ENCODE measurements at regions not wholly inside any gene's neighbourhood (a gene's known extent, or its start where the extent isn't known, plus 50 kb on each side); places are given as distances from the start of the nearest gene placed in this dataset.

GRCh38 chr15:93458597-93458996, 369.6 kb upstream of the RGMA start:
- intact Hi-C loops (cut with micrococcal nuclease), result no loop called here

GRCh38 chr15:93454788-93455187, 365.8 kb upstream of the RGMA start:
- intact Hi-C loops (cut with micrococcal nuclease), result no loop called here

- intact Hi-C loops (cut with micrococcal nuclease), result no loop called here
Measured at GRCh38 chr15:93452537-93453211, 363.7 kb upstream of the RGMA start.

- intact Hi-C loops (cut with micrococcal nuclease), result no loop called here
Measured at GRCh38 chr15:93451822-93452221, 362.8 kb upstream of the RGMA start.

- intact Hi-C loops (cut with micrococcal nuclease), result no loop called here
Measured at GRCh38 chr15:93451265-93451664, 362.3 kb upstream of the RGMA start.

- intact Hi-C loops (cut with micrococcal nuclease), result loop anchor here (10.0 kb wide), 1 partner anchor 365 kb away; the partner anchor contains the start of gene RGMA
Measured at GRCh38 chr15:93449798-93450197, 360.8 kb upstream of the RGMA start.

GRCh38 chr15:93438310-93438709, 349.3 kb upstream of the RGMA start:
- intact Hi-C loops (cut with micrococcal nuclease), result no loop called here

- intact Hi-C loops (cut with micrococcal nuclease), result no loop called here
Measured at GRCh38 chr15:93432474-93432873, 343.5 kb upstream of the RGMA start.

- intact Hi-C loops (cut with micrococcal nuclease), result no loop called here
Measured at GRCh38 chr15:93428807-93429351, 339.9 kb upstream of the RGMA start.

GRCh38 chr15:93428150-93428549, 339.1 kb upstream of the RGMA start:
- intact Hi-C loops (cut with micrococcal nuclease), result no loop called here

GRCh38 chr15:93424131-93424530, 335.1 kb upstream of the RGMA start:
- intact Hi-C loops (cut with micrococcal nuclease), result no loop called here

GRCh38 chr15:93422476-93422875, 333.5 kb upstream of the RGMA start:
- intact Hi-C loops (cut with micrococcal nuclease), result no loop called here

GRCh38 chr15:93420477-93420876, 331.5 kb upstream of the RGMA start:
- intact Hi-C loops (cut with micrococcal nuclease), result no loop called here

GRCh38 chr15:93420050-93420452, 331.0 kb upstream of the RGMA start:
- intact Hi-C loops (cut with micrococcal nuclease), result no loop called here

GRCh38 chr15:93418566-93418965, 329.6 kb upstream of the RGMA start:
- intact Hi-C loops (cut with micrococcal nuclease), result no loop called here

GRCh38 chr15:93417631-93418030, 328.6 kb upstream of the RGMA start:
- intact Hi-C loops (cut with micrococcal nuclease), result no loop called here

- intact Hi-C loops (cut with micrococcal nuclease), result no loop called here
Measured at GRCh38 chr15:93417156-93417555, 328.1 kb upstream of the RGMA start.

- intact Hi-C loops (cut with micrococcal nuclease), result no loop called here
Measured at GRCh38 chr15:93415576-93415975, 326.6 kb upstream of the RGMA start.

GRCh38 chr15:93414576-93415231, 325.7 kb upstream of the RGMA start:
- intact Hi-C loops (cut with micrococcal nuclease), result no loop called here

- intact Hi-C loops (cut with micrococcal nuclease), result no loop called here
Measured at GRCh38 chr15:93413745-93414144, 324.7 kb upstream of the RGMA start.

- intact Hi-C loops (cut with micrococcal nuclease), result no loop called here
Measured at GRCh38 chr15:93399121-93399520, 310.1 kb upstream of the RGMA start.

GRCh38 chr15:93389211-93389610, 300.2 kb upstream of the RGMA start:
- intact Hi-C loops (cut with micrococcal nuclease), result no loop called here

GRCh38 chr15:93384886-93385285, 295.9 kb upstream of the RGMA start:
- intact Hi-C loops (cut with micrococcal nuclease), result no loop called here
